Keratinocyte (primary cell): ENCODE measurements at regions not wholly inside any gene's neighbourhood (a gene's known extent, or its start where the extent isn't known, plus 50 kb on each side); places are given as distances from the start of the nearest gene placed in this dataset.

Source experiments
- EZH2 ChIP-seq: IDR thresholded peaks from one replicate; pipeline ENCODE4 v1.6.1; 2012; ENCODE audit warnings: inconsistent platforms, mild to moderate bottlenecking, low read length, moderate library complexity
- TF ChIP-seq, protein P1 (sequence below), 3 experiments: IDR thresholded peaks in 1 of 3; conservative IDR thresholded peaks in 1 of 3; optimal IDR thresholded peaks in 1 of 3; 2 replicates in 2 of 3; 3 replicates in 1 of 3; pipeline versions ENCODE3 to v1.5.1; 2011; ENCODE audit warnings: low read length in 3 of 3, mild to moderate bottlenecking in 3 of 3, moderate library complexity in 2 of 3, control low read depth in 1 of 3, inconsistent platforms in 1 of 3; ENCODE audit not compliant: insufficient read depth in 2 of 3; ENCODE audit errors: extremely low read depth in 1 of 3

DNA sequence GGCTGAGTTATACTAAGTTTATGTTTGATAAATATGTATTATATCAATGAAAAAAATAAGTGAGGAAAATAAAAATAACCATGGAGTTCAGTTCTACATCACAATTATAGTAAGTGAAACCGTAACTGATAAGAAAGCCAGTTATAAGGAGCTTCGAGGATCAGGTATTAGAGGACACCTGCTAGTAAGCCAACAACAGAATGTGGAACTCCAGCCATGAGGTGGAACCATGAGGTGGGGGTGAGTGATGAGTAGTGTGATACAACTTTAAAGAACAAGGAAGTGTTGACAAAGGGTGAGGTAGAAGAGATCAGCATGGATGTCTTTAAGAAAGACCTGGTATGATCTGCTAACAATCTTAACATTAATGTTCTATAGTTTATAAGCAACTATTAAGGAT lies 452.9 kb downstream of the GUCY1A2 start:
- TF ChIP-seq, protein P1, sequence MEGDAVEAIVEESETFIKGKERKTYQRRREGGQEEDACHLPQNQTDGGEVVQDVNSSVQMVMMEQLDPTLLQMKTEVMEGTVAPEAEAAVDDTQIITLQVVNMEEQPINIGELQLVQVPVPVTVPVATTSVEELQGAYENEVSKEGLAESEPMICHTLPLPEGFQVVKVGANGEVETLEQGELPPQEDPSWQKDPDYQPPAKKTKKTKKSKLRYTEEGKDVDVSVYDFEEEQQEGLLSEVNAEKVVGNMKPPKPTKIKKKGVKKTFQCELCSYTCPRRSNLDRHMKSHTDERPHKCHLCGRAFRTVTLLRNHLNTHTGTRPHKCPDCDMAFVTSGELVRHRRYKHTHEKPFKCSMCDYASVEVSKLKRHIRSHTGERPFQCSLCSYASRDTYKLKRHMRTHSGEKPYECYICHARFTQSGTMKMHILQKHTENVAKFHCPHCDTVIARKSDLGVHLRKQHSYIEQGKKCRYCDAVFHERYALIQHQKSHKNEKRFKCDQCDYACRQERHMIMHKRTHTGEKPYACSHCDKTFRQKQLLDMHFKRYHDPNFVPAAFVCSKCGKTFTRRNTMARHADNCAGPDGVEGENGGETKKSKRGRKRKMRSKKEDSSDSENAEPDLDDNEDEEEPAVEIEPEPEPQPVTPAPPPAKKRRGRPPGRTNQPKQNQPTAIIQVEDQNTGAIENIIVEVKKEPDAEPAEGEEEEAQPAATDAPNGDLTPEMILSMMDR (optimal IDR thresholded peaks at IDR 0.05 in 1 of 3, IDR thresholded peaks at IDR 0.05 in 1 of 3, conservative IDR thresholded peaks at IDR 0.05 in 1 of 3; ENCODE audit: extremely low read depth in 1 of 3, insufficient read depth in 2 of 3, low read length in 3 of 3), result no peak
- no peak for TF ChIP-seq EZH2
